ENCODE measurements at regions not wholly inside any gene's neighbourhood (a gene's known extent, or its start where the extent isn't known, plus 50 kb on each side); places are given as distances from the start of the nearest gene placed in this dataset.
A peak's percentile ranks its signal among the peaks of the same experiment; 100 is the strongest.

DNA sequence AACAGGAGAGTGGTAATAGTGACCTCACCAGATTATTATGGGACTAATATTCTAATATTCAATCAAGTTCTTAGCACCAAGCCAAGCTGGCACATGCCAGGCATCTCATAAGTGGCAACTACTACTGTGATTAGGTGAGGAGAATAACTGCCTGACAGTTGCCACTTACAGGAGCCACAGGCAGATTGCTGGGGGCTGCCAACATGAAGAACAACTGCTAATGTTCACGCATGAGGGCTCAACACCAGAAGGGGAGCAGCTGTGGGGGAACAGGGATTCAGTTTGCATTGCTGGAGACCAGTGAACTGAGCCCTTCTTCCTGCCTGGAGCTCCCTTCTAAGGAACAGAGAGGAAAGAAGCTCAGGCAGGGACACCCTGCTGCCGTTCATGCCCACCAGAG lies 504.5 kb downstream of the FOXO1 start:
- Mint-ChIP-seq H3K36me3 (ENCODE audit: low read depth) (no peaks in the 10 kb centered on the region), H3K27ac (peak overlapping the region in 2 of 3 experiments; percentile 49 to 64), H3K4me3 (no peak overlapping the region), H3K4me1 (peaks cover 37% of the 10 kb centered on the region), H3K9me3 (no peaks in the 10 kb centered on the region), H3K27me3 (ENCODE audit: low read depth) (peaks cover 5% of the 10 kb centered on the region)
- no peak for TF ChIP-seq CTCF (IDR thresholded peaks at IDR 0.05; ENCODE audit: unreplicated experiment in 3 of 3)

DNA sequence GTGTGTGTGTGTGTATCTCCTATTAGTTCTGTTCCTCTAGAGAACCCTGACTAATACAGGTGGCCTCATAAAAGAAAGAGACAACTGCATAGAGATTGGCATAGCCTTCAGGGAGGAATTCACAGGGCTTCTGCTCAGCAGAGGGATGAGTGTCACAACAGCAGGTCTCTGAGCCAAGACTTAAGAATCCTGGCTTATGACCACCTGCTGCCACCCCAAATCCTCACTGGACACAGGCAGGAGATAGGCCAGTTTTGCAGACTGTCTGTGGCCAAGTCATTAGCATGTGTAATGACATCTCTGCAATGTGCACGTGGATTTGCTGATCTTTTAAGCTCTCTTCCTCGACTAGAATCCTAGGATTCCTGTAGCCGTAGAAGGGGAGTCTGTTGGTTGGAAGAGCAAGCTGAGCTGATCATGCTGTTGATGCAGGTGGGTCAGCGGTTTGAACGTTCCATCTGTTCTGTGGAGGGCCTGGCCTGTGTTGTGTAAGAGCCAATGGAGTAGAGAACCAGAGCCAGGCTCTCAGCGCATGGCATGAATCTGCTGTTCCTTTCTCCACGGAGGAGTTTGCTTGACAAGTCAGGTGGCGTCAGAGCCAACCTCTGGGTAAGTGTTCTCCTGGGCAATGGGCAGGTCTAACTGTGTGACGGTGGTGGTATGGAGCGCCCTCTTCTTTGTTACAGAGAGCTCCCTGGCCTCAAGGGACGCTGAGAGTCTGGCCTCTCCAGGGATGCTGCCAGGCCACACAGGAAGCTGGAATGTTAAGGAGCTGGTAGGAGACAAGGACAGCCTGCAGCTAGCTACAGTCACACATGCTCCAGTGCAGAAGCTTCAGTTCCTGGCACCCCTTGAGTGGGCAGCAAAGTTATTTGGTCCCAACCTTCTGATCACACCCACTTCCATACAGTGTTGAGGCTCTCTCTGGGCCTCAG lies 503.1 kb downstream of the FOXO1 start:
- peak overlapping the region in 1 of 3 experiments; percentile 47 for H3K4me3 Mint-ChIP-seq
- H3K36me3 Mint-ChIP-seq (ENCODE audit: low read depth), result no peaks in the 10 kb centered on the region
- no peak for TF ChIP-seq CTCF (IDR thresholded peaks at IDR 0.05; ENCODE audit: unreplicated experiment in 3 of 3)
- H3K27ac Mint-ChIP-seq, result peak overlapping the region in 2 of 3 experiments; percentile 17 to 64
- H3K4me1 Mint-ChIP-seq, result peaks cover 49% of the 10 kb centered on the region
- H3K27me3 Mint-ChIP-seq (ENCODE audit: low read depth), result peaks cover 5% of the 10 kb centered on the region
- no peaks in the 10 kb centered on the region for H3K9me3 Mint-ChIP-seq

DNA sequence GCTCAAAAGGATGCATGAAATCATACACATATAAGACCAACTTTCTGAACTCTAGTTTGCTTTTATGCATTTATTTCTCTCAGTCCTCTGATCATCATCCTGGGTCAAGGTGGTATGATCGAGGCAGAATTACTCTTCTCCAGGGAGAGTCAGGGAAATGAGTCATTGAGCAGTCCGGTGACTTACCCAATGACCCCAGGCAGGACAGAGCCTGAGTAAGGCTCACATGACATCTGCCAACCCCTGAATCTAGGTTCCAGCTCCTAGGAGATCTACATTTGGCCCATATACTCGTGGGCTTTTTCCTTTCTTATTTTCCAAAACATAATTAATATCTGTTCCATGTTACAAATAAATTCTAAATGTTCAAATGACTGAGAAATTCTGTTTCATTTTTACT lies 502.3 kb downstream of the FOXO1 start:
- Mint-ChIP-seq H3K27me3 (ENCODE audit: low read depth) (peaks cover 5% of the 10 kb centered on the region), H3K9me3 (no peaks in the 10 kb centered on the region), H3K4me3 (no peak overlapping the region), H3K4me1 (peaks cover 55% of the 10 kb centered on the region), H3K27ac (no peak overlapping the region), H3K36me3 (ENCODE audit: low read depth) (no peaks in the 10 kb centered on the region)
- TF ChIP-seq CTCF (IDR thresholded peaks at IDR 0.05; ENCODE audit: unreplicated experiment in 3 of 3), result no peak

DNA sequence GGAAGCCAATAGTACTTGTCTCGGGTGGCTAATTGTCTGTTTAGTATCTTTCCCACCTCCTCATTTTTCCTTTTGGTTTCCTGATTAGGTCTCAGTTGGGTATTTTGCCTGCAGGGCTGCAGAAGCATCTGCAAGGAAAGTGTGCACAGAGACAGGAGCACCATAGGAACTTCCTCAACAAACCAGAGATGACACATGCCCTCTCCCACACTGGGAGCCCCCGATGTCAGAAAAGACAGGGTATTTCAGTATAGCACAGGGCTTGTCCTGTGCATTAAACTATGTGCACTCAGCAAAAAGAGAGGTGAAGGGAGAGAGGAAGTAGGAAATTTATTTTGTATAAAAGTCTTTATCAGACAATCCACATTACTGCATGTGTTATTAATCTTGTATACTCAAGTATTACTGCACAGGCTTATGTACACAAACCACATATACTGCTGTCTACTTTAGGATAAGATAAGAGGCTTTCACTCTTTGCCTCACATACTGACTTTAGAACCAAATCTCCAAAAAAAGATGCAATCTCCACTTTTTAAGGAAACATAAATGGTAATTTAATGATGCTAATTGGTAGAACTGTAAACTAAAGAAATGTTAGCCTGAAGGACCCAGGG lies 501.0 kb downstream of the FOXO1 start:
- TF ChIP-seq CTCF (IDR thresholded peaks at IDR 0.05; ENCODE audit: unreplicated experiment in 3 of 3), result no peak
- Mint-ChIP-seq H3K27ac (peak overlapping the region; percentile 21 to 69 (median 66)), H3K9me3 (no peaks in the 10 kb centered on the region), H3K27me3 (ENCODE audit: low read depth) (peaks cover 5% of the 10 kb centered on the region), H3K4me3 (peak overlapping the region in 1 of 3 experiments; percentile 52), H3K36me3 (ENCODE audit: low read depth) (no peaks in the 10 kb centered on the region), H3K4me1 (peaks cover 66% of the 10 kb centered on the region)

DNA sequence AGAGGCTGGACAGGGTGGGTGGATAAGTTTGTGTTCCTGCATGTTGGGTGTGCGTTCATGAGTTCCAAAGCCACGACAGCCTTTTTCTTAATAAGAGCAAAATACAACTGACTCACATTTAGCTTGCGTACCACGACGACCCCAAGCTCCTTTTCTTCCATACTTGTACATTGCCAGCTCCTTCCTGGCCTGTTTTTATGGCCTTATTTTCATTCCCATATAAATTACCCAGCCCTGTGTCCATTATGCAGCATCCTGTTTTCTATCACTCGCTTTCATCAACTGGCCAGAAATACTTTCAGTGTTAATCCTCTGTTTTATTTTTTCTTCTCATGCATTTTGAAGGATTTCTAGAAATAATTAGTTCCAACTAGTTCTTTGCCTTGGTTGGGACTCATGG lies 499.1 kb downstream of the FOXO1 start:
- Mint-ChIP-seq H3K9me3 (no peaks in the 10 kb centered on the region), H3K4me1 (peaks cover 52% of the 10 kb centered on the region), H3K36me3 (ENCODE audit: low read depth) (no peaks in the 10 kb centered on the region), H3K27me3 (ENCODE audit: low read depth) (peaks cover 8% of the 10 kb centered on the region), H3K27ac (peak overlapping the region in 1 of 3 experiments; percentile 39), H3K4me3 (no peak overlapping the region)
- TF ChIP-seq CTCF (IDR thresholded peaks at IDR 0.05; ENCODE audit: unreplicated experiment in 3 of 3), result no peak
